ENCODE measurements at regions not wholly inside any gene's neighbourhood (a gene's known extent, or its start where the extent isn't known, plus 50 kb on each side); places are given as distances from the start of the nearest gene placed in this dataset.

GRCh38 chr6:26217714-26218075 is 130.5 kb downstream of the HFE start:
- Histone ChIP-seq H3K36me3 (ENCODE audit: low read depth) (no peaks in the 10 kb centered on the region), H2AFZ (peak overlapping the region; percentile 71), H3F3A (ENCODE audit: insufficient read depth, low read depth) (peaks cover 35% of the 10 kb centered on the region), H3K9me2 (ENCODE audit: insufficient read depth) (no peaks in the 10 kb centered on the region), H4K20me1 (ENCODE audit: insufficient read depth) (no peaks in the 10 kb centered on the region), H3K4me3 (peak overlapping the region; percentile 72), H3K4me1 (replicated peaks; ENCODE audit: insufficient read depth) (peaks cover 17% of the 10 kb centered on the region), H3K27ac (peak overlapping the region; percentile 80), H3K27me3 (ENCODE audit: insufficient read depth, low read depth) (no peaks in the 10 kb centered on the region), H3K79me2 (ENCODE audit: low read depth) (no peaks in the 10 kb centered on the region), H3K9me3 (ENCODE audit: insufficient read depth, low read depth) (no peaks in the 10 kb centered on the region), H3K4me2 (peak overlapping the region; percentile 83)
- BruUV-seq (replicated peaks), result no TSS peak
- ChIA-PET POLR2A (ENCODE audit: unreplicated experiment) (interaction anchor here (0.6 to 3.2 kb wide), 4 partner anchors 10 to 1034 kb away, joined by 4 to 134 read pairs (median 6); a partner anchor contains a TSS), CTCF (no interaction called here)
- TF ChIP-seq CTCF (conservative IDR thresholded peaks at IDR 0.05), result no peak
- TF ChIP-seq EZH2 (IDR thresholded peaks at IDR 0.05; ENCODE audit: low read depth), result no peak
- peak in 1 of 2 experiments; percentile 42 for DNase-seq
- intact Hi-C loops (cut with micrococcal nuclease; ENCODE audit: unreplicated experiment), result loop anchor here (1.0 to 5.0 kb wide), 2 partner anchors 59 to 325 kb away; a partner anchor contains a TSS

GRCh38 chr6:26218824-26219223 is 131.6 kb downstream of the HFE start:
- Histone ChIP-seq H3K4me2 (peak overlapping the region; percentile 83; the same call in 1 of the 2 replicates), H3K4me3 (no peak overlapping the region), H3K79me2 (ENCODE audit: low read depth) (no peaks in the 10 kb centered on the region), H3K36me3 (ENCODE audit: low read depth) (no peaks in the 10 kb centered on the region), H4K20me1 (ENCODE audit: insufficient read depth) (no peaks in the 10 kb centered on the region), H3K27me3 (ENCODE audit: insufficient read depth, low read depth) (no peaks in the 10 kb centered on the region), H2AFZ (no peak overlapping the region), H3F3A (ENCODE audit: insufficient read depth, low read depth) (peaks cover 45% of the 10 kb centered on the region), H3K4me1 (replicated peaks; ENCODE audit: insufficient read depth) (peaks cover 22% of the 10 kb centered on the region), H3K9me2 (ENCODE audit: insufficient read depth) (no peaks in the 10 kb centered on the region), H3K27ac (no peak overlapping the region), H3K9me3 (ENCODE audit: insufficient read depth, low read depth) (no peaks in the 10 kb centered on the region)
- TF ChIP-seq EZH2 (IDR thresholded peaks at IDR 0.05; ENCODE audit: low read depth) (no peak), CTCF (conservative IDR thresholded peaks at IDR 0.05) (no peak)
- ChIA-PET POLR2A (ENCODE audit: unreplicated experiment) (interaction anchor here (0.5 to 0.7 kb wide), 3 partner anchors 79 to 314 kb away, joined by 3 to 9 read pairs (median 4); no protein-coding TSS in a partner anchor), CTCF (interaction anchor here (0.6 kb wide), 1 partner anchor 45 kb away, joined by 4 read pairs; no protein-coding TSS in a partner anchor)
- intact Hi-C loops (cut with micrococcal nuclease; ENCODE audit: unreplicated experiment), result loop anchor here (5.0 kb wide), 1 partner anchor 323 kb away; no protein-coding TSS in a partner anchor
- no TSS peak for BruUV-seq (replicated peaks)
- DNase-seq, result no peak

GRCh38 chr6:26220145-26220970 is 133.1 kb downstream of the HFE start:
- DNase-seq, result no peak
- Histone ChIP-seq H3F3A (ENCODE audit: insufficient read depth, low read depth) (peaks cover 50% of the 10 kb centered on the region), H3K9me3 (ENCODE audit: insufficient read depth, low read depth) (no peaks in the 10 kb centered on the region; the same call in 1 of the 2 replicates), H3K4me1 (replicated peaks; ENCODE audit: insufficient read depth) (peaks cover 22% of the 10 kb centered on the region), H3K9me2 (ENCODE audit: insufficient read depth) (no peaks in the 10 kb centered on the region), H3K27ac (no peak overlapping the region), H4K20me1 (ENCODE audit: insufficient read depth) (no peaks in the 10 kb centered on the region), H3K27me3 (ENCODE audit: insufficient read depth, low read depth) (no peaks in the 10 kb centered on the region), H3K4me2 (no peak overlapping the region), H3K4me3 (no peak overlapping the region), H2AFZ (no peak overlapping the region), H3K79me2 (ENCODE audit: low read depth) (peaks cover 11% of the 10 kb centered on the region), H3K36me3 (ENCODE audit: low read depth) (peaks cover 7% of the 10 kb centered on the region)
- ChIA-PET POLR2A (ENCODE audit: unreplicated experiment) (interaction anchor here (0.5 kb wide), 1 partner anchor 15 kb away, joined by 3 read pairs; no protein-coding TSS in a partner anchor), CTCF (no interaction called here)
- intact Hi-C loops (cut with micrococcal nuclease; ENCODE audit: unreplicated experiment), result loop anchor here (5.0 kb wide), 1 partner anchor 377 kb away; the partner anchor contains the start of gene ABT1
- TF ChIP-seq CTCF (conservative IDR thresholded peaks at IDR 0.05) (no peak), EZH2 (IDR thresholded peaks at IDR 0.05; ENCODE audit: low read depth) (no peak)
- no TSS peak for BruUV-seq (replicated peaks)
